ENCODE measurements at regions not wholly inside any gene's neighbourhood (a gene's known extent, or its start where the extent isn't known, plus 50 kb on each side); places are given as distances from the start of the nearest gene placed in this dataset.

DNA sequence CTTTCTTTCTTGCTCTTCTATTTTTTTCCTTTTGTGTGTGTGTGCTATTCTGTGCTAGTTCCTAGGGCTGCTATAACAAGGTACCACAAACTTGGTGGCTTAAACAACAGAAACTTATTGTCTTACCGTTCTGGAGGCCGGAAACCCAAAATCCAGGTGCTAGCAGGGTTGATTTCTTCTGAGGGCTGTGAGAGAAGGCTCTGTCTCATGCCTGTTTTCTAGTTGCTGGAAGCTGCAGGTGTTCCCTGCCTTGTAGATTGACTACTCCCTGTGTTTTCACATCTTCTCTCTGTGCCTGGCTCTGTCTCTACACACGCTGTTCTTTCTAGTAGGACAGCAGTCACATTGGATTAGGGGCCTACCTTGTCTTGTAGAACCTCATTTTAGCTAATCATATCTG, 150.9 kb upstream of the DSCAM start:
- TF ChIP-seq, protein P1, sequence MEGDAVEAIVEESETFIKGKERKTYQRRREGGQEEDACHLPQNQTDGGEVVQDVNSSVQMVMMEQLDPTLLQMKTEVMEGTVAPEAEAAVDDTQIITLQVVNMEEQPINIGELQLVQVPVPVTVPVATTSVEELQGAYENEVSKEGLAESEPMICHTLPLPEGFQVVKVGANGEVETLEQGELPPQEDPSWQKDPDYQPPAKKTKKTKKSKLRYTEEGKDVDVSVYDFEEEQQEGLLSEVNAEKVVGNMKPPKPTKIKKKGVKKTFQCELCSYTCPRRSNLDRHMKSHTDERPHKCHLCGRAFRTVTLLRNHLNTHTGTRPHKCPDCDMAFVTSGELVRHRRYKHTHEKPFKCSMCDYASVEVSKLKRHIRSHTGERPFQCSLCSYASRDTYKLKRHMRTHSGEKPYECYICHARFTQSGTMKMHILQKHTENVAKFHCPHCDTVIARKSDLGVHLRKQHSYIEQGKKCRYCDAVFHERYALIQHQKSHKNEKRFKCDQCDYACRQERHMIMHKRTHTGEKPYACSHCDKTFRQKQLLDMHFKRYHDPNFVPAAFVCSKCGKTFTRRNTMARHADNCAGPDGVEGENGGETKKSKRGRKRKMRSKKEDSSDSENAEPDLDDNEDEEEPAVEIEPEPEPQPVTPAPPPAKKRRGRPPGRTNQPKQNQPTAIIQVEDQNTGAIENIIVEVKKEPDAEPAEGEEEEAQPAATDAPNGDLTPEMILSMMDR (IDR thresholded peaks at IDR 0.05): no peak
- no peak for TF ChIP-seq POLR2A (IDR thresholded peaks at IDR 0.05)

All from testis (tissue), 2 donors.